ENCODE measurements at regions not wholly inside any gene's neighbourhood (a gene's known extent, or its start where the extent isn't known, plus 50 kb on each side); places are given as distances from the start of the nearest gene placed in this dataset.

DNA sequence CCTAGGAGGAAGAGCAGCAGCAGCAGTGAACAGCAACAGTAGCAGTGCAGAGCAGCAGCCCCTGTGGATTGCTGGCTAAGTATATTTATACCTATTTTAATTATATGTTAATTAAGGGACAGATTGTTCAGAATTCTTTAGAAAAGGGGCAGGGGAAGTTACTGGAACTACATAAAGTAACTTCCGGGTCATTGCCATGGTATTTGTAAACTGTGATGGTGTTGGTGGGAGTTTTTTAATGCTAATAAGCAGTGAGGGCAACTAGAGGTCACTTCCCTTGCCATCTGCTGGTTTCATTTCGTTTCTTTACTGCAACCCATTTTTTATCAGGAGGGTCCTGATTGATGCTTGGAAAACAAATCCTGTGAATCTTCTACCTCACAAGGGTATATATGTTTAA lies 229.8 kb upstream of the PODXL start:
- intact Hi-C loops (cut with DNase I; ENCODE audit: low total_unique reads), result no loop called here
- TF ChIP-seq, protein P1, sequence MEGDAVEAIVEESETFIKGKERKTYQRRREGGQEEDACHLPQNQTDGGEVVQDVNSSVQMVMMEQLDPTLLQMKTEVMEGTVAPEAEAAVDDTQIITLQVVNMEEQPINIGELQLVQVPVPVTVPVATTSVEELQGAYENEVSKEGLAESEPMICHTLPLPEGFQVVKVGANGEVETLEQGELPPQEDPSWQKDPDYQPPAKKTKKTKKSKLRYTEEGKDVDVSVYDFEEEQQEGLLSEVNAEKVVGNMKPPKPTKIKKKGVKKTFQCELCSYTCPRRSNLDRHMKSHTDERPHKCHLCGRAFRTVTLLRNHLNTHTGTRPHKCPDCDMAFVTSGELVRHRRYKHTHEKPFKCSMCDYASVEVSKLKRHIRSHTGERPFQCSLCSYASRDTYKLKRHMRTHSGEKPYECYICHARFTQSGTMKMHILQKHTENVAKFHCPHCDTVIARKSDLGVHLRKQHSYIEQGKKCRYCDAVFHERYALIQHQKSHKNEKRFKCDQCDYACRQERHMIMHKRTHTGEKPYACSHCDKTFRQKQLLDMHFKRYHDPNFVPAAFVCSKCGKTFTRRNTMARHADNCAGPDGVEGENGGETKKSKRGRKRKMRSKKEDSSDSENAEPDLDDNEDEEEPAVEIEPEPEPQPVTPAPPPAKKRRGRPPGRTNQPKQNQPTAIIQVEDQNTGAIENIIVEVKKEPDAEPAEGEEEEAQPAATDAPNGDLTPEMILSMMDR (IDR thresholded peaks at IDR 0.05), result no peak
- Histone ChIP-seq H3K4me3 (no peak overlapping the region), H3K36me3 (no peaks in the 10 kb centered on the region), H3K9me3 (no peaks in the 10 kb centered on the region), H3K27ac (no peak overlapping the region), H3K27me3 (peaks cover 0 to 9% of the 10 kb centered on the region in 2 donors), H3K4me1 (no peaks in the 10 kb centered on the region)
- no peak for DNase-seq

DNA sequence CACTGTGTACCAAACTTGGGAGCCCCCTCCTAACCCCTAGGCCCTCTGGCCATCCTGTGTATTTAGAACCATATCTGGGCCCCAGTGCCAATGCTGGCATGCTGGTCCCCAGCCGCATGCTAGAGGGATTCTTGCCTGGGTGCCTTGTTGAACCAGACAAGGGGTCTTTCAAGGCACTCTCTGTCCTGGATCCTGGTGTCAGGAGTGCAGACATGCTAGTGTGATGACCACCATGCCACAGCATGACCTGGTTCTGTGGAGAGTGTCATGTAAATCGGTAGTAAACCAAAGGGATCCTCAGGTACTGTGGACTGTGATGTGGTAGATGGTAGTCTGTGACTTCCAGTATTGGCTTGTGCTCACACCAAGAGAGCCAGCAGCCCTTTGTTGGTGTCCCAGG lies 222.2 kb upstream of the PODXL start:
- TF ChIP-seq, protein P1 (IDR thresholded peaks at IDR 0.05), result no peak
- Histone ChIP-seq H3K4me3 (no peak overlapping the region), H3K27ac (no peak overlapping the region), H3K27me3 (peaks cover 0 to 4% of the 10 kb centered on the region in 2 donors), H3K4me1 (no peaks in the 10 kb centered on the region), H3K9me3 (no peaks in the 10 kb centered on the region), H3K36me3 (no peaks in the 10 kb centered on the region)
- DNase-seq, result no peak
- intact Hi-C loops (cut with DNase I; ENCODE audit: low total_unique reads), result no loop called here

DNA sequence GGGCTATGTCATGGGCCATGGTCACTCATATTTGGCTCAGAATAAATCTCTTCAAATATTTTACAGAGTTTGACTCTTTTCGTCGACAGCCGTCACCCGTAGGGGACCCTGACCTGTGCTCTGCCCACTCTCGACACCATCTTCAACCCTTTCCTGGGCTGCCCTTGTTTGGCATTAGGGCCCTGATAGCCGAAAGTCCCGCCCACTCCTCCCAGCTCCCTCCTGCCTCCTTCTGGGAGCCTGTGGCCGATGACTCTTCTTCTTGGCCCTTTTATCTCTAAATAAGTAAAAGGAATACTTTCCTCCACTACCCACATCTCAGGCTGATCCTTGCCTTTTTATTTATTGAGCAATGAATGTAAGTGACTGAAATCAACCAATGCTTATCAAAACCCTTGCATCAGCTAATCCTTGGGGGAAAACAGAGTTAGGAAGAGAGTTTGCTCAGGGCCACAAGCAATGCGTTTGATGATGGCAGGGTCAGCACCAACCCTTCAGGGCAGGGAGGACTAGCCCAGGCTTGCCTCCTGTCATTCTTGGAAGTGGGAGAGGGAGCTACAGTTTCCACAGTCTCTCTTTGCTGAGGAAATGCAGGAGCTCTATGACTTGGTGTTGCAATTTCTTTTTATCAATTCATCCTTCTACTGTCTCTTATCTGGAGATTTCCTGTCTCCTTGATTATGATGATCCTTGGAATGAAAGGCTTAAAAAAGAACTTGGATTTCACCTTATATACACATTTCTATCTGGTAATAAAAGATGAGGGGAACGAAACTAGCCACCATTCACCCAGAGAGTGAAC lies 218.2 kb upstream of the PODXL start:
- no peak overlapping the region for H3K4me3 ChIP-seq
- intact Hi-C loops (cut with DNase I; ENCODE audit: low total_unique reads), result no loop called here

DNA sequence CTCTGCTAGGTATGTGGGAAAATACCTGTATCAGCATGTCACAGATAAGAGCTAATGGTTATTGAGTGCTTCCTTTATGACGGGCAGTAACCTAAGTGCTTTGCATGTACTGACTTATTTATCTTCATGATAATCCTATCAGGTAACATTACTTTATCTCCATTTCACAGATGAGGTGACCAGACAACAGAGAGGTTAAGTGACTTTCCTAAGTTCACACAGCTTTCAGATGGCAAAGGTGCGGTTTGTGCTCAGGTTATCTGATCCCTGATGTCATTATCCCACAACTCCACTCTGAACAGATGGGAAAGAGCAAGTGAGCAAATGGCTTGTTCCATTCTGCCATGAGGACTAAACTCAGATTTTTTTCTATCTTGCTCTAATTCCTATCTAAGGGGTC lies 217.0 kb upstream of the PODXL start:
- H3K4me1 ChIP-seq, result no peaks in the 10 kb centered on the region
- no peak overlapping the region for H3K27ac ChIP-seq
- TF ChIP-seq, protein P1 (IDR thresholded peaks at IDR 0.05), result no peak
- no peaks in the 10 kb centered on the region for H3K36me3 ChIP-seq
- H3K27me3 ChIP-seq, result no peaks in the 10 kb centered on the region
- no peak for DNase-seq
- intact Hi-C loops (cut with DNase I; ENCODE audit: low total_unique reads), result no loop called here
- H3K4me3 ChIP-seq, result no peak overlapping the region
- H3K9me3 ChIP-seq, result no peaks in the 10 kb centered on the region

More for the DNA sequence above, 218.2 kb upstream of the PODXL start:
- no peaks in the 10 kb centered on the region for H3K9me3 ChIP-seq
- no peaks in the 10 kb centered on the region for H3K4me1 ChIP-seq
- H3K36me3 ChIP-seq, result no peaks in the 10 kb centered on the region
- no peaks in the 10 kb centered on the region for H3K27me3 ChIP-seq
- no peak overlapping the region for H3K27ac ChIP-seq
- DNase-seq, result no peak
- TF ChIP-seq, protein P1 (IDR thresholded peaks at IDR 0.05), result no peak

DNA sequence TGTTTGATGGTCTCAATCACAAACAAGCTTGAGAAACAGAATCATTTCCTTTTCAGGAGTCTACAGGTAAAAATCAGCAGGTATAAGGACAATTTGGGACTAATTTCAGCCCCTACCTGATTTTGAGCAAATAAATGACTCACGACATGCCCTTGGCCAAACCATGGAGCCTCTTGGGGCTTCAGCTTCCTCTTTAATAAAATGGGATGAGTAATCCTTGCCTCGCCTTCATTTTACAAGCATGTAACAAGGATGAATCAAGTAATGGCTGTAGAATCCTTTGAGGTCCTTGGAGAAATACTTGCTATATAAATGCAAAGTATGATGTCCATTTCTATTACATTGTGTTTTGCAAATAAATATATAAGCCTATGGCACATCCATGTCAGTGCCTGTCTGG lies 212.8 kb upstream of the PODXL start:
- Histone ChIP-seq H3K9me3 (no peaks in the 10 kb centered on the region), H3K27me3 (no peaks in the 10 kb centered on the region), H3K36me3 (no peaks in the 10 kb centered on the region), H3K4me1 (no peaks in the 10 kb centered on the region), H3K27ac (no peak overlapping the region), H3K4me3 (no peak overlapping the region)
- no peak for DNase-seq
- TF ChIP-seq, protein P1 (IDR thresholded peaks at IDR 0.05), result no peak
- intact Hi-C loops (cut with DNase I; ENCODE audit: low total_unique reads), result no loop called here
